Lower leg skin (tissue), 4 donors: ENCODE measurements at regions not wholly inside any gene's neighbourhood (a gene's known extent, or its start where the extent isn't known, plus 50 kb on each side); places are given as distances from the start of the nearest gene placed in this dataset.

Source experiments
- DNase-seq, 2 donors: peaks; one replicate each; pipeline ENCODE4 v3.0.0-alpha.2; 2019; ENCODE audit warnings: low spot score in 2 of 2
- H3K4me3 ChIP-seq: fragments of 200-600 bp; sonication (generic); 2 replicates; pipeline ENCODE4 v1.5.1; 2017; ENCODE audit warnings: mild to moderate bottlenecking, low read depth; ENCODE audit not compliant: poor library complexity, severe bottlenecking
- CTCF ChIP-seq, 3 donors: fragments of 450-650 bp; IDR thresholded peaks; one replicate each; pipeline ENCODE4 v1.5.1; 2016; ENCODE audit warnings: antibody characterized with exemption in 3 of 3, mild to moderate bottlenecking in 3 of 3, moderate library complexity in 2 of 3
- POLR2A ChIP-seq, 2 donors: fragments of 450-650 bp; IDR thresholded peaks; one replicate each; pipeline ENCODE4 v1.6.1; 2016 to 2017; ENCODE audit warnings: antibody characterized with exemption in 2 of 2, mild to moderate bottlenecking in 1 of 2, moderate library complexity in 1 of 2
- WGBS, 2 donors: methylation state at CpG; one replicate each; pipeline ENCODE4 v1.1.5; 2018; 5-methylcytosine and 5-hydroxymethylcytosine counted together
- intact Hi-C: fragments of 100-400 bp; cut with DNase I; formaldehyde crosslinking; loops from one replicate; pipeline ENCODE4 v1.15.0; 2023; ENCODE audit warnings: low total_unique reads

- WGBS, 2 donors: 57 to 63% methylated on average over 2 of the region's 2 CpGs
- TF ChIP-seq POLR2A (IDR thresholded peaks at IDR 0.05): no peak
- no peak for TF ChIP-seq CTCF (IDR thresholded peaks at IDR 0.05)
- no peak overlapping the region for H3K4me3 ChIP-seq
- intact Hi-C loops: no loop called here
- no peak for DNase-seq
Measured at GRCh38 chr15:62858343-62858742, 184.2 kb upstream of the TPM1 start.

DNA sequence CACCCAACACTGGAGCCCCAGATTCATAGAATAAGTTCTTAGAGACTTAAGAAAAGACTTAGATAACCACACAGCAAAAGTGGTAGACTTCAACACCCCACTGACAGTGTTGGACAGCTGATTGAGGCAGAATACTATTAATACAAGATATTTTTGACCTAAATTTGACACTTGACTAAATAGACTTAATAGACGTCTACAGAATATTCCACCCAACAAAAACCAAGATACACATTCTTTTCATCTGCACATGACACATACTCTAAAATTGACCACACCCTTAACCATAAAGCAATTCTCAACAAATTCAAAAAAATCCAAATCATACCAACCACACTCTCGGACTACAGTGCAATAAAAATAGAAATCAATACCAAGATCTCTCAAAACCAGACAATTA is 179.8 kb upstream of the TPM1 start:
- no peak for DNase-seq
- no peak overlapping the region for H3K4me3 ChIP-seq
- TF ChIP-seq POLR2A (IDR thresholded peaks at IDR 0.05) (no peak), CTCF (IDR thresholded peaks at IDR 0.05) (no peak)
- intact Hi-C loops: no loop called here
- WGBS, 2 donors: 78 to 84% methylated on average over 2 of the region's 2 CpGs

DNA sequence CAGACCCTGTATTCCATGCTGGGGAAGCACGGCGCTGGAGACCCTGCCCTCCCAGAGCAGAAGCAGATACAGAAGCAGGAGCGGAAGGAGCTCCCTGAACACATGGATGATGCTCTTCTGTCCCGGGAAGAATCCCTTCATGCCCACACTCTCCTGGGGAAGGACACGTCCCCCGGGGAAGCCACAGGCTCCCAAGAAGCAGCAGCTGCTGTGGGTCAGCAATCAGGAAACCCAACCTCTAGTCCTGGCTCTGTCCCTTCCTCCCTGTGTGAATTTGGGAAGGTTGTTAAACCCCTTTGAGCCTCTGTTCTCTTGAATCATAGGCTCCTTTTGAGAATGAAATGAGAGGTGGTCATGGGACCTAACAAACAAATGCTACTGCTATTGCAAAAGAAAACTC is 176.2 kb upstream of the TPM1 start:
- TF ChIP-seq CTCF (IDR thresholded peaks at IDR 0.05): no peak
- TF ChIP-seq POLR2A (IDR thresholded peaks at IDR 0.05): no peak
- 84 to 89% methylated on average over 6 of the region's 6 CpGs for WGBS, 2 donors
- DNase-seq: no peak
- no peak overlapping the region for H3K4me3 ChIP-seq
- intact Hi-C loops: no loop called here

GRCh38 chr15:62867844-62868243 is 174.7 kb upstream of the TPM1 start:
- intact Hi-C loops: no loop called here
- TF ChIP-seq CTCF (IDR thresholded peaks at IDR 0.05) (no peak), POLR2A (IDR thresholded peaks at IDR 0.05) (no peak)
- WGBS, 2 donors: 81 to 83% methylated on average over 4 of the region's 4 CpGs
- no peak overlapping the region for H3K4me3 ChIP-seq
- DNase-seq: no peak

DNA sequence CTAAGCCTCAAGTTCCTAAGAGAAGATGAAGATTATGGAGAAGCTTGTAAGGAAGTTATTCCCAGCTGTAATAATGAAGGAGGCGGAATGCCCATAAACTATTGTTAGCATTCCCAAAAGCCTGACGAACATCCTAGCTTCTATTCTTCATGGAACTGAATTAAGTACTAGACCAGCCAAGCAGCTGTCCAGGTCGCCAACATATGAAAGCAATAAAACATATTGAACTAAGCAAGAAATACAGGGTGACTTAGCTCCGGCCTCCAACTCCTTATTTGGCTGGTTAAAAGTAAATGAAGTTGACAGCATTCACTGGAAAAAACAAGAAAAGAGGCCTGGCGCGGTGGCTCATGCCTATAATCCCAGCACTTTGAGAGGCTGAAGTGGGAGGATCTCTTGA is 174.0 kb upstream of the TPM1 start:
- 60 to 65% methylated on average over 6 of the region's 6 CpGs for WGBS, 2 donors
- no peak for TF ChIP-seq POLR2A (IDR thresholded peaks at IDR 0.05)
- no peak for TF ChIP-seq CTCF (IDR thresholded peaks at IDR 0.05)
- DNase-seq: no peak
- intact Hi-C loops: no loop called here
- H3K4me3 ChIP-seq: no peak overlapping the region

DNA sequence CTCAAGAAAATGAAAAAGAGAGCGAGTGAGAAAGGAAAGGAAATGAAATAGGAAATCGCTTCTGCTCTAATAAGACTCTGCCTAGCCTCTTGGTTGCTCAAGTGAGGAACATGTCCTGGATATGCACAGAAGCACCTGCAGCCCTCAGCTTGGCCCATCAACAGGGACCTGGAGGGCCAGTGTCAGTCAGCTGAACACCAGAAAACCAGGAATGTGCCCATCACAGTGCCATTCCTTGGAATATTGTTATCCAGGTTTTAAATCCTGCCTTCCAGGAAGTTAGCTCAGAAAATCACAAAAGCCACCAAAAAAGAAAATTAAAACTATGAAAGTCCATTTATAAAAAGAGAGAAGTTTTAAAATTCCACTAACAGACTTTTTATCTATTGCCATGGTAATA is 173.4 kb upstream of the TPM1 start:
- TF ChIP-seq CTCF (IDR thresholded peaks at IDR 0.05) (no peak), POLR2A (IDR thresholded peaks at IDR 0.05) (no peak)
- intact Hi-C loops: no loop called here
- DNase-seq: no peak
- H3K4me3 ChIP-seq: no peak overlapping the region
- 100% methylated on average over 2 of the region's 2 CpGs for WGBS, 2 donors
